WERI-Rb-1 (cell line): ENCODE measurements at regions not wholly inside any gene's neighbourhood (a gene's known extent, or its start where the extent isn't known, plus 50 kb on each side); places are given as distances from the start of the nearest gene placed in this dataset.

Source experiments
- DNase-seq: peaks from one replicate; pipeline ENCODE4 v3.0.0-alpha.2; 2020
- H3K27ac ChIP-seq: fragments of 250-450 bp; sonication (Bioruptor Pico); 2 replicates; pipeline ENCODE4 v1.5.1; 2020; ENCODE audit warnings: mild to moderate bottlenecking, moderate library complexity
- H3K27me3 ChIP-seq: fragments of 250-450 bp; sonication (Bioruptor Pico); 2 replicates; pipeline ENCODE4 v1.5.1; 2021; ENCODE audit warnings: mild to moderate bottlenecking, low read depth, moderate library complexity; ENCODE audit not compliant: insufficient read depth, severe bottlenecking
- H3K36me3 ChIP-seq: fragments of 250-450 bp; sonication (Bioruptor Pico); 2 replicates; pipeline ENCODE4 v1.5.1; 2020; ENCODE audit warnings: mild to moderate bottlenecking, moderate library complexity
- H3K4me3 ChIP-seq: 2 replicates; pipeline ENCODE4 v1.5.1; 2011; ENCODE audit warnings: low read depth, mild to moderate bottlenecking, control low read depth, low read length
- H3K9me3 ChIP-seq: fragments of 250-450 bp; sonication (Bioruptor Pico); 2 replicates; pipeline ENCODE4 v1.5.1; 2021; ENCODE audit warnings: mild to moderate bottlenecking, moderate library complexity; ENCODE audit not compliant: severe bottlenecking
- CTCF ChIP-seq: IDR thresholded peaks from 2 replicates; pipeline ENCODE4 v1.5.1; 2011; ENCODE audit warnings: low read depth, mild to moderate bottlenecking, control low read depth, inconsistent platforms, low read length

GRCh38 chr1:188220051-188220450 lies 1391.3 kb downstream of the PLA2G4A start:
- Histone ChIP-seq H3K36me3 (no peaks in the 10 kb centered on the region), H3K27me3 (no peaks in the 10 kb centered on the region), H3K9me3 (no peaks in the 10 kb centered on the region), H3K27ac (no peak overlapping the region), H3K4me3 (no peak overlapping the region)
- DNase-seq = no peak
- no peak for TF ChIP-seq CTCF

GRCh38 chr1:188224263-188224662 lies 1395.5 kb downstream of the PLA2G4A start:
- DNase-seq = no peak
- TF ChIP-seq CTCF = no peak
- no peak overlapping the region for H3K27ac ChIP-seq
- no peaks in the 10 kb centered on the region for H3K9me3 ChIP-seq
- H3K27me3 ChIP-seq = no peaks in the 10 kb centered on the region
- H3K4me3 ChIP-seq = no peak overlapping the region
- H3K36me3 ChIP-seq = no peaks in the 10 kb centered on the region

GRCh38 chr1:188225975-188226374 lies 1397.2 kb downstream of the PLA2G4A start:
- DNase-seq = no peak
- no peaks in the 10 kb centered on the region for H3K36me3 ChIP-seq
- H3K27ac ChIP-seq = no peak overlapping the region
- no peak overlapping the region for H3K4me3 ChIP-seq
- no peak for TF ChIP-seq CTCF
- H3K9me3 ChIP-seq = no peaks in the 10 kb centered on the region
- H3K27me3 ChIP-seq = no peaks in the 10 kb centered on the region

- Histone ChIP-seq H3K9me3 (no peaks in the 10 kb centered on the region), H3K27me3 (no peaks in the 10 kb centered on the region), H3K27ac (no peak overlapping the region), H3K4me3 (no peak overlapping the region), H3K36me3 (no peaks in the 10 kb centered on the region)
- no peak for TF ChIP-seq CTCF
- no peak for DNase-seq
Observed at GRCh38 chr1:188228623-188229022, 1399.9 kb downstream of the PLA2G4A start.

- Histone ChIP-seq H3K27ac (no peak overlapping the region), H3K36me3 (no peaks in the 10 kb centered on the region)
- no peak for DNase-seq
Observed at GRCh38 chr1:188237573-188238348, 1409.0 kb downstream of the PLA2G4A start.

More at GRCh38 chr1:188237573-188238348, 1409.0 kb downstream of the PLA2G4A start:
- TF ChIP-seq CTCF = no peak
- Histone ChIP-seq H3K27me3 (no peaks in the 10 kb centered on the region), H3K4me3 (no peak overlapping the region), H3K9me3 (no peaks in the 10 kb centered on the region)
